ENCODE measurements at regions not wholly inside any gene's neighbourhood (a gene's known extent, or its start where the extent isn't known, plus 50 kb on each side); places are given as distances from the start of the nearest gene placed in this dataset.

DNA sequence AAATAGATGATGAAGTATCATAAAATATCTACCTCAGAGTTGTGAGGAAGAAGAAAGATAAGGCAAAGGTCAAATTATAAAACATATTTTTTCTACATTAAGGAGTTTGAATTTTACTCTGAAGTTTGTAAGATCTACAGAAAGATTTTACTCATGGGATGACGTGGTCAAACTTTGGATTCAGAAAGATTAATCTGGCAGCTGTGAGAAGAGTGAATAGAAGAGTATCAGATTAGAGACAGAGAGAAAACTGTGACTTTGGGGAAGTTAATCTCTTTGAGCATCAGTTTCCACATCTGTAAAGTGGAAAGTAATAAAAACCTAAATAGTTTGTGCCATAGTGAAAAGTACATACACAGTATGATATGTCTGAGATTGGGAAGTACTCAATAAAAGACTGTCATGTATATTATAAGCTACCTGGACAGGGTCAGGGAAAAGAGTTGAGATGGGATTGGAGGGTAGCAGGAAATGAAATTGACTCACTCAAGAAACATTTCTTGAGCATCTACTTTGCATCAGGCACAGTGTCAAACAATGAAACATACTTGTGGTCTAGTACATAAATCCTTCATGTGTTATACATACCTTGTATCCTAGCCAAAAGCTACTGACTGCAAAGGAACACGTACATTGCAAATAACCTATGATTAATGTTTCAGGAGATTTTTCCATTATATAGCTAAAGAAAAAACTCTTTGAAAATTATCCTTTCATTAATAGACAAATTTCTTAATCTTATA is 222.1 kb downstream of the TMEM200A start:
- Mint-ChIP-seq H3K36me3 (ENCODE audit: insufficient read depth) (no peaks in the 10 kb centered on the region), H3K27ac (no peak overlapping the region), H3K4me3 (ENCODE audit: low read depth) (no peak overlapping the region), H3K27me3 (no peaks in the 10 kb centered on the region), H3K4me1 (ENCODE audit: low read depth) (no peaks in the 10 kb centered on the region), H3K9me3 (ENCODE audit: low read depth) (peaks cover 4% of the 10 kb centered on the region)
- DNase-seq (ENCODE audit: low spot score, unreplicated experiment), result no peak
- TF ChIP-seq, protein P1, sequence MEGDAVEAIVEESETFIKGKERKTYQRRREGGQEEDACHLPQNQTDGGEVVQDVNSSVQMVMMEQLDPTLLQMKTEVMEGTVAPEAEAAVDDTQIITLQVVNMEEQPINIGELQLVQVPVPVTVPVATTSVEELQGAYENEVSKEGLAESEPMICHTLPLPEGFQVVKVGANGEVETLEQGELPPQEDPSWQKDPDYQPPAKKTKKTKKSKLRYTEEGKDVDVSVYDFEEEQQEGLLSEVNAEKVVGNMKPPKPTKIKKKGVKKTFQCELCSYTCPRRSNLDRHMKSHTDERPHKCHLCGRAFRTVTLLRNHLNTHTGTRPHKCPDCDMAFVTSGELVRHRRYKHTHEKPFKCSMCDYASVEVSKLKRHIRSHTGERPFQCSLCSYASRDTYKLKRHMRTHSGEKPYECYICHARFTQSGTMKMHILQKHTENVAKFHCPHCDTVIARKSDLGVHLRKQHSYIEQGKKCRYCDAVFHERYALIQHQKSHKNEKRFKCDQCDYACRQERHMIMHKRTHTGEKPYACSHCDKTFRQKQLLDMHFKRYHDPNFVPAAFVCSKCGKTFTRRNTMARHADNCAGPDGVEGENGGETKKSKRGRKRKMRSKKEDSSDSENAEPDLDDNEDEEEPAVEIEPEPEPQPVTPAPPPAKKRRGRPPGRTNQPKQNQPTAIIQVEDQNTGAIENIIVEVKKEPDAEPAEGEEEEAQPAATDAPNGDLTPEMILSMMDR (IDR thresholded peaks at IDR 0.05; ENCODE audit: unreplicated experiment), result no peak

DNA sequence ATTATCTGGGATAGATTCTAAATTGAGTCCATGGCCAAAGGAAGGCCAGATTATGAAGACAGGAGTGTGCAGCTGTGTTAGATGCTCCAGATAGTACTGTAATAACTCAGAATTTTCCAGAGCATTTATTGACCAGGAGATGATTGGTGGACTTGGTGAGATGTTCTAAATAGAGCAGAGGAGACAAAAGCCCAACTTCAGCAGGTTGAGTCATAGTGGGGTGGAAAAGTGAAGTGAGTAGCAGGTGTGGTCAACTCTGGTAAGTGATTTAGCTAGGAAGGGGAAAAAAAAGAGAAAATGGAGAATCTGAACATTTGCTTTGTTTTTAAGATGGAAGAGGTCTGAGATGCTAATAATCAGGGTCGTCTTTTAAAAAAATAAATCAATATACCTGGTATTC is 227.4 kb downstream of the TMEM200A start:
- H3K27me3 Mint-ChIP-seq, result no peaks in the 10 kb centered on the region
- no peaks in the 10 kb centered on the region for H3K4me1 Mint-ChIP-seq (ENCODE audit: low read depth)
- peaks cover 4% of the 10 kb centered on the region for H3K9me3 Mint-ChIP-seq (ENCODE audit: low read depth)
- TF ChIP-seq, protein P1 (IDR thresholded peaks at IDR 0.05; ENCODE audit: unreplicated experiment), result no peak
- H3K27ac Mint-ChIP-seq, result no peak overlapping the region
- DNase-seq (ENCODE audit: low spot score, unreplicated experiment), result no peak
- no peaks in the 10 kb centered on the region for H3K36me3 Mint-ChIP-seq (ENCODE audit: insufficient read depth)
- no peak overlapping the region for H3K4me3 Mint-ChIP-seq (ENCODE audit: low read depth)

DNA sequence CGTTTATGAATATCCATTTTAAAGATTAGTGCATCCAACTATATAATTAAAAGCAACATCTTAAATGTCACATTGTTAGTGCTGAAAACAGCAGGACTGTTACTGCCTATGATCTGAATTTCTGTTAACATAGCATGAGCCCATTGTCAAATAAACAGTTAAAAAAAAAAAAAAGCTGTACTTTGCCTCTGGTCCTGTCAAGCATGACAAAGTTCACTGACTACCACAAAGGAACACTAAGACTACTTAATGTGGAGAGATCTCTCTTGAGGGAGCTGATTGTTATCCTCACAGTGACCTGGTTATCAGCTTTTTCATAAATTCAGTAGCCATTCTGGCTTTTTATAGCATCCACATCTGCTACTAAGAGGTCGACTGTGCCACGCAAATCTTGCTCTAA is 228.1 kb downstream of the TMEM200A start:
- H3K36me3 Mint-ChIP-seq (ENCODE audit: insufficient read depth), result no peaks in the 10 kb centered on the region
- H3K9me3 Mint-ChIP-seq (ENCODE audit: low read depth), result peaks cover 4% of the 10 kb centered on the region
- H3K4me3 Mint-ChIP-seq (ENCODE audit: low read depth), result no peak overlapping the region
- H3K27ac Mint-ChIP-seq, result no peak overlapping the region
- TF ChIP-seq, protein P1 (IDR thresholded peaks at IDR 0.05; ENCODE audit: unreplicated experiment), result no peak
- DNase-seq (ENCODE audit: low spot score, unreplicated experiment), result no peak
- H3K27me3 Mint-ChIP-seq, result no peaks in the 10 kb centered on the region
- H3K4me1 Mint-ChIP-seq (ENCODE audit: low read depth), result no peaks in the 10 kb centered on the region

DNA sequence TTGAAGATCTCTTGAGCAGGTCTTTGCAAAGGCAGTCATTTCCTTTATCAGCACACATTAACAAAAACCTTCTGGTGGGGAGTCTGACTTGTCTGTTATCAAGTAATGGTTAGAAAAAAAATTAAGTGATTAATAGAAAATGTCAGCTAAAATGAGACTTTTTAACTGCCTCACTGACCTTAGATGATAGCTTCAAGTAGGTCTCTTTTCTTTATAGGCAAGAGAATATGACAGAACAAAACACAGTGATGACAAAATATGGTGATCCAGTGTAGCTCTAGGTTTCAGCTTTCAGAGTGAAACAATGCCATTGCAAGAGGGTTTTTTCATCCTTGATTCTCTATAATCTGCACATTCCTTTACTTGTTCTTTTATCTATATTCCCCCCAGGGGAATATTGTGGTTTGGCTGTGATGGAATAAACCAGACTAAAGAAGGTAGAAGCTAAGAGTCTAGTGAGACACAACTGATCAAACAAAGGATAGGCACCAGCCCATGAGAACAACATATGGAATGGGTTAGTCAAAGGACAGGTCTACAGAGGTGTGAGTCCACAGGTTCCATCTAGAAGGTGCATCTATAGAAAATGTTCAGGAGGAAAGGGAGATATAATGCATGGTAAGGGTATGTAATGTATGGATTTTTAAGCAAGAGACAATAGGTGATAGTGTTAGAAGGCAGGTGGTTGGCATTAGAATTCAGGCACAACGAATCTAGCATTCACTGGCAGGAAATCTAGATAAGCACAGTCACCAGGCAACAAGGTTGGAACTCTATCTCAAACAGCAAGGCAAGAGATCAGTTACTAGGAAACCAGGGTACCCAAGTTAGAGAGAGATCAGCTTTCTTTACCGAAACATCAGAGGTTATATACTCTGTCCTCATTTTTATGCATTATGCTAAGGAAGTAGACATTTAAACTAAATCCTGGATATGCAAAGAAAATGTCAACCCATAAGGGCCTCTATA is 228.9 kb upstream of the SMLR1 start:
- no peak overlapping the region for H3K27ac Mint-ChIP-seq
- H3K36me3 Mint-ChIP-seq (ENCODE audit: insufficient read depth), result no peaks in the 10 kb centered on the region
- H3K4me1 Mint-ChIP-seq (ENCODE audit: low read depth), result no peaks in the 10 kb centered on the region
- TF ChIP-seq, protein P1 (IDR thresholded peaks at IDR 0.05; ENCODE audit: unreplicated experiment), result no peak
- DNase-seq (ENCODE audit: low spot score, unreplicated experiment), result no peak
- H3K4me3 Mint-ChIP-seq (ENCODE audit: low read depth), result no peak overlapping the region
- no peaks in the 10 kb centered on the region for H3K9me3 Mint-ChIP-seq (ENCODE audit: low read depth)
- H3K27me3 Mint-ChIP-seq, result no peaks in the 10 kb centered on the region

DNA sequence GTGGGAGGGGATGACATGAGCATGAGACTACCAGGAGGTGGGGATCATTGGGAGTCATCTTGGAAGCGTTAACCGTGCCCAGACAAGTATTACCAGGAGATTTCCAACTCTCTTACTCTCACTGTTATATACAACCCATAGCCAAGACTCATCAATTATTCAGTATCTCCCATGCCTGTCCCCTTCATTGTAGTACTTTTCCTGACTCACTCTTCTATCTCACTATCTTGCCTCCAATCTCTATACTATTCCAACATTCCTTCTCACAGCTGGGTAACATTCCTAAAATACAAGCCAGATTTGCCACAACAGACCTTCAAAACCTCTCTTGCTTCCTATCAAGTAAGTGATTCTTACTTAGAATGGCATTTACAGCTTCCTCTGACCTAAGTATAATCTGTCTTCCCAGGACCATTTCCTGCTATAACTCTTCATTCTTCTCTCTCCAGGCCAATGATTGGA is 226.3 kb upstream of the SMLR1 start:
- H3K36me3 Mint-ChIP-seq (ENCODE audit: insufficient read depth), result no peaks in the 10 kb centered on the region
- H3K27ac Mint-ChIP-seq, result no peak overlapping the region
- H3K27me3 Mint-ChIP-seq, result no peaks in the 10 kb centered on the region
- H3K4me3 Mint-ChIP-seq (ENCODE audit: low read depth), result no peak overlapping the region
- TF ChIP-seq, protein P1 (IDR thresholded peaks at IDR 0.05; ENCODE audit: unreplicated experiment), result no peak
- H3K4me1 Mint-ChIP-seq (ENCODE audit: low read depth), result no peaks in the 10 kb centered on the region
- no peaks in the 10 kb centered on the region for H3K9me3 Mint-ChIP-seq (ENCODE audit: low read depth)
- DNase-seq (ENCODE audit: low spot score, unreplicated experiment), result no peak
